Neutrophil (primary cell): ENCODE measurements at regions not wholly inside any gene's neighbourhood (a gene's known extent, or its start where the extent isn't known, plus 50 kb on each side); places are given as distances from the start of the nearest gene placed in this dataset.

Source experiments
- H3K27ac ChIP-seq: fragments of 200-600 bp; sonication (generic); 2 replicates; pipeline ENCODE4 v1.5.1; 2016; ENCODE audit warnings: mild to moderate bottlenecking, moderate library complexity
- H3K27me3 ChIP-seq: fragments of 200-600 bp; sonication (generic); 2 replicates; pipeline ENCODE4 v1.6.0; 2016; ENCODE audit warnings: mild to moderate bottlenecking
- H3K36me3 ChIP-seq: fragments of 200-600 bp; sonication (generic); 2 replicates; pipeline ENCODE4 v1.5.1; 2017
- H3K4me1 ChIP-seq, 2 experiments: fragments of 200-600 bp in 1 of 2; sonication (generic) in 1 of 2; 1 replicate in 1 of 2; 2 replicates in 1 of 2; pipeline versions ENCODE4 v1.5.1 to v1.6.1; 2013 to 2016; ENCODE audit warnings: low read depth in 1 of 2, low read length in 1 of 2, mild to moderate bottlenecking in 1 of 2, moderate library complexity in 1 of 2; ENCODE audit not compliant: control insufficient read depth in 1 of 2, insufficient read depth in 1 of 2
- H3K4me3 ChIP-seq, 2 experiments: fragments of 200-600 bp in 1 of 2; sonication (generic) in 1 of 2; 1 replicate in 1 of 2; 2 replicates in 1 of 2; pipeline ENCODE4 v1.5.1; 2013 to 2016; ENCODE audit warnings: low read depth in 1 of 2, low read length in 1 of 2, mild to moderate bottlenecking in 1 of 2, moderate library complexity in 1 of 2
- H3K9me3 ChIP-seq: fragments of 200-600 bp; sonication (generic); 2 replicates; pipeline ENCODE4 v1.5.1; 2016
- CTCF ChIP-seq: fragments of 200-600 bp; sonication (generic); IDR thresholded peaks from 2 replicates; pipeline ENCODE4 v1.5.1; 2016; ENCODE audit warnings: antibody characterized with exemption

GRCh38 chr11:121946514-121946913, 169.5 kb downstream of the BLID start:
- Histone ChIP-seq H3K9me3 (no peaks in the 10 kb centered on the region), H3K27me3 (no peaks in the 10 kb centered on the region), H3K4me3 (no peak overlapping the region), H3K4me1 (peaks cover 0 to 8% of the 10 kb centered on the region in 2 experiments), H3K27ac (no peak overlapping the region), H3K36me3 (no peaks in the 10 kb centered on the region)
- no peak for TF ChIP-seq CTCF

- Histone ChIP-seq H3K27ac (no peak overlapping the region), H3K27me3 (no peaks in the 10 kb centered on the region), H3K4me1 (peaks cover 0 to 8% of the 10 kb centered on the region in 2 experiments), H3K4me3 (no peak overlapping the region), H3K9me3 (no peaks in the 10 kb centered on the region), H3K36me3 (no peaks in the 10 kb centered on the region)
- no peak for TF ChIP-seq CTCF
Observed at GRCh38 chr11:121944556-121945230, 171.3 kb downstream of the BLID start.

- no peak for TF ChIP-seq CTCF
- Histone ChIP-seq H3K27me3 (peaks cover 7% of the 10 kb centered on the region), H3K36me3 (no peaks in the 10 kb centered on the region), H3K4me3 (no peak overlapping the region), H3K9me3 (no peaks in the 10 kb centered on the region), H3K4me1 (no peaks in the 10 kb centered on the region), H3K27ac (no peak overlapping the region)
Observed at GRCh38 chr11:121938076-121938475, 177.9 kb downstream of the BLID start.

- Histone ChIP-seq H3K27ac (no peak overlapping the region), H3K27me3 (peaks cover 7% of the 10 kb centered on the region), H3K9me3 (no peaks in the 10 kb centered on the region), H3K36me3 (no peaks in the 10 kb centered on the region), H3K4me1 (no peaks in the 10 kb centered on the region), H3K4me3 (no peak overlapping the region)
- no peak for TF ChIP-seq CTCF
Observed at GRCh38 chr11:121936781-121937447, 179.1 kb downstream of the BLID start.

GRCh38 chr11:121936370-121936769, 179.6 kb downstream of the BLID start:
- no peaks in the 10 kb centered on the region for H3K36me3 ChIP-seq
- H3K27me3 ChIP-seq: peaks cover 13% of the 10 kb centered on the region
- TF ChIP-seq CTCF: no peak
- H3K4me3 ChIP-seq: no peak overlapping the region
- H3K27ac ChIP-seq: no peak overlapping the region
- H3K4me1 ChIP-seq: no peaks in the 10 kb centered on the region
- H3K9me3 ChIP-seq: no peaks in the 10 kb centered on the region
